Skin of body (tissue), 2 donors: ENCODE measurements at regions not wholly inside any gene's neighbourhood (a gene's known extent, or its start where the extent isn't known, plus 50 kb on each side); places are given as distances from the start of the nearest gene placed in this dataset. TPM values are rescaled to one million over a fixed set of nuclear protein-coding genes. Genes with fewer than 3 reads are reported as not detected.

Source experiments
- DNase-seq: peaks from one replicate; lab custom pipeline; 2025; lab: John Stamatoyannopoulos, UW
- small RNA-seq: library from RNA; depleted of rRNA; stranded (forward); fragments of <200 nt; gene quantifications from one replicate; pipeline ENCODE3, GENCODE V24; 2014; ENCODE audit warnings: low replicate concordance

GRCh38 chr21:17901458-17902079 lies 82.4 kb upstream of the C21orf91 start:
- no peak for DNase-seq

DNA sequence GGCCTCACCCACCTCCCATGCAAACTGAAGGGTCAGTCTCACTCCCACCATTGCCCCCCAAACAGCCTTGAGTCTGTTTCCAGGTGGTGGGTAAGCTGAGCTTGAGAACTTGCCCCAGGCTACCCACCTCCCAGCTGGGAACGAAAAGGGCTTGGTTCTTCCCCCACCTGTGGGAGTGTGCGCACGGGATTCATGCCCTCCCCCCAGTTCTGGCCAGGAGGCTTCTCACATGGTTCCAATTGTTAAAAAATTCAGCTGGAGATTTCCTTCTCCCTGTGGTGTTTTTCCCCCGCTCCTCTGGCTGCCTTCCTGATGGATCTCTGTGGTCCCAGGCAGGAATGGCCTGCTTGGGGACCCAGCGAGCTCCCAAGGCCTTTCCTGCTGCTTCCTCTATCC lies 81.8 kb upstream of the C21orf91 start:
- no peak for DNase-seq

DNA sequence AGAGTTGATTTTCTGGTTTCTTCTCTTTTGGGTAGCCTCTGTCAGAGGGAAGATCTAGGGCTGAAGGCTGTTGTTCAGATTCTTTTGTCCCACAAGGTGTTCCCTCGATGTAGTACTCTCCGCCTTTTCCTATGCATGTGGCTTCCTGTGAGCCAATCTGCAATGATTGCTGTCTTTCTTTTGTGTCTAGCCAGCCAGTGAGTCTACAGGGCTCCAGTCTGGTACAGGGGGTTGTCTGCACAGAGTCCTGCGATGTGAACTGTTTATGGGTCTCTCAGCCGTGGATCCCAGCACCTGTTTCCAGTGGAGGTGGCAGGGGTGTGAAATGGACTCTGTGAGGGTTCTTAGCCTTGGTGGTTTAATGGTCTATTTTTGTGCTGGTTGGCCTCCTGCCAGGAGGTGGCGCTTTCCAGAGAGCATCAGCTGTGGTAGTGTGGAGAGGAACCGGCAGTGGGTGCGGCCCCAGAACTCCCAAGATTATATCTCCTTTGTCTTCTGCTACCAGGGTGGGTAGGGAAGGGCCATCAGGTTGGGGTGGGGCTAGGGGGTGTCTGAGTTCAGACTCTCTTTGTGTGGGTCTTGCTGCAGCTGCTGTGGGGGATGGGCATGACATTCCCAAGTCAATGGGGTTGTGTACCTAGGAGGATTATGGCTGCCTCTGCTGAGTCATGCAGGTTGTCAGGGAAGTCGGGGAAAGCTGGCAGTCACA lies 81.3 kb upstream of the C21orf91 start:
- DNase-seq, result no peak

DNA sequence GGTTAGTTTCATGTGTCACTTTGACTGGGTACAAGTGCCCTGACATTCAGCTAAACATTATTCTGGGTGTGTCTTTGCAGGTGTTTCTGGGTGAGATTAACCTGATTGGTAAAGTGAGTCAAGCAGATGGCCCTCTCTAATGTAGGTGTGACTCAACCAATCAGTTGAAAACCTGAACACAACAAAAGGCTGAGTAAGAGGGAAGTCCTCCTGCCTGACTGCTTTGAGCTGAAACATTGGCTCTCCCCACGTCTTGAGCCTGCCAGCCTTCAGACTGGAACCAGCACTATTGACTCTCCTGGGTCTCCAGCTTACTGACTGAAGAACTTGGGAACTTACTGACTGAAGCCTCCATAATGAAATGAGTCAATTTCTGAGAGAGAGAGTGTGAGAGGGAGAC lies 70.0 kb upstream of the C21orf91 start:
- no peak for DNase-seq

- no peak for DNase-seq
These were observed 50.0 kb upstream of the C21orf91 start for GRCh38 chr21:17869115-17869514.

Small RNA genes in the stretch of these regions (small RNA-seq; reads per million reads assigned to genes)
- gene RPL37P3, result not detected
